DOHH2 (cell line): ENCODE measurements at regions not wholly inside any gene's neighbourhood (a gene's known extent, or its start where the extent isn't known, plus 50 kb on each side); places are given as distances from the start of the nearest gene placed in this dataset.

Experiments
- H3F3A ChIP-seq: fragments of 200-600 bp; sonication (generic), shearing (Covaris generic); 2 replicates; pipeline ENCODE4 v1.6.0; 2016; ENCODE audit warnings: antibody characterized with exemption, mild to moderate bottlenecking; ENCODE audit not compliant: control insufficient read depth, insufficient read depth
- H3K27ac ChIP-seq: fragments of 200-600 bp; sonication (generic); 2 replicates; pipeline ENCODE4 v1.5.1; 2014; ENCODE audit warnings: low read depth, mild to moderate bottlenecking, low read length, moderate library complexity
- H3K27me3 ChIP-seq: fragments of 200-600 bp; sonication (generic); 2 replicates; pipeline ENCODE4 v1.6.1; 2014; ENCODE audit warnings: mild to moderate bottlenecking, low read length, mixed read lengths; ENCODE audit not compliant: control insufficient read depth
- H3K36me3 ChIP-seq: fragments of 200-600 bp; sonication (generic); 2 replicates; pipeline ENCODE4 v1.6.1; 2014; ENCODE audit warnings: mild to moderate bottlenecking, low read length, moderate library complexity, mixed read lengths; ENCODE audit not compliant: control insufficient read depth
- H3K4me1 ChIP-seq: fragments of 200-600 bp; sonication (generic); 2 replicates; pipeline ENCODE4 v1.6.1; 2014; ENCODE audit warnings: mild to moderate bottlenecking, low read length, mixed read lengths; ENCODE audit not compliant: control insufficient read depth
- H3K4me2 ChIP-seq: fragments of 200-600 bp; sonication (generic); 2 replicates; pipeline ENCODE4 v1.6.0; 2014; ENCODE audit warnings: mild to moderate bottlenecking, low read length, moderate library complexity
- H3K4me3 ChIP-seq: fragments of 200-600 bp; sonication (generic); 2 replicates; pipeline ENCODE4 v1.5.1; 2014; ENCODE audit warnings: mild to moderate bottlenecking, low read length, mixed read lengths
- H3K79me2 ChIP-seq: fragments of 200-600 bp; sonication (generic); 2 replicates; pipeline ENCODE4 v1.6.1; 2014; ENCODE audit warnings: mild to moderate bottlenecking, low read length, mixed read lengths; ENCODE audit not compliant: control insufficient read depth
- H3K9me2 ChIP-seq: fragments of 200-600 bp; sonication (generic); replicated peaks from 2 replicates; pipeline ENCODE4 v1.6.1; 2014; ENCODE audit warnings: mild to moderate bottlenecking, low read length, mixed read lengths; ENCODE audit not compliant: control insufficient read depth
- H3K9me3 ChIP-seq: fragments of 200-600 bp; sonication (generic); 2 replicates; pipeline ENCODE4 v1.6.1; 2014; ENCODE audit warnings: antibody characterized with exemption, low read length, mixed read lengths; ENCODE audit not compliant: control insufficient read depth, insufficient read depth
- H4K20me1 ChIP-seq: fragments of 200-600 bp; sonication (generic); 2 replicates; pipeline ENCODE4 v1.6.0; 2014; ENCODE audit warnings: low read depth, mild to moderate bottlenecking, antibody characterized with exemption, low read length, moderate library complexity; ENCODE audit not compliant: control insufficient read depth, insufficient read depth
- CTCF ChIP-seq: fragments of 200-600 bp; sonication (generic); IDR thresholded peaks from one replicate; pipeline ENCODE4 v1.5.1; 2014; ENCODE audit warnings: antibody characterized with exemption, mild to moderate bottlenecking, low read depth, low read length; ENCODE audit not compliant: poor library complexity, severe bottlenecking
- EZH2phosphoT487 ChIP-seq: fragments of 200-600 bp; sonication (generic); IDR thresholded peaks from 2 replicates; pipeline ENCODE4 v1.6.1; 2017; ENCODE audit warnings: borderline replicate concordance, mild to moderate bottlenecking, antibody characterized with exemption, low read length, moderate library complexity, mixed read lengths

- no peaks in the 10 kb centered on the region for H4K20me1 ChIP-seq
Measured at GRCh38 chr5:163880302-163880701, 374.9 kb downstream of the MAT2B start.

GRCh38 chr5:163885117-163885516 lies 379.7 kb downstream of the MAT2B start:
- Histone ChIP-seq H3K9me3 (no peaks in the 10 kb centered on the region), H3K27ac (no peak overlapping the region), H3K4me2 (no peak overlapping the region), H3K27me3 (0 out of 2 replicates have a peak, but pooled peaks cover 4% of the 10 kb centered on the region), H3K4me3 (no peak overlapping the region), H3K36me3 (no peaks in the 10 kb centered on the region), H3K79me2 (no peaks in the 10 kb centered on the region), H4K20me1 (no peaks in the 10 kb centered on the region), H3K9me2 (no peaks in the 10 kb centered on the region), H3K4me1 (no peaks in the 10 kb centered on the region), H3F3A (no peaks in the 10 kb centered on the region)
- TF ChIP-seq EZH2phosphoT487 (no peak), CTCF (no peak)

More at GRCh38 chr5:163880302-163880701, 374.9 kb downstream of the MAT2B start:
- Histone ChIP-seq H3K27ac (no peak overlapping the region), H3K27me3 (0 out of 2 replicates have a peak, but pooled peaks cover 4% of the 10 kb centered on the region), H3K36me3 (no peaks in the 10 kb centered on the region), H3K4me1 (no peaks in the 10 kb centered on the region), H3K79me2 (no peaks in the 10 kb centered on the region), H3K9me3 (no peaks in the 10 kb centered on the region), H3K4me3 (no peak overlapping the region), H3K4me2 (no peak overlapping the region), H3F3A (no peaks in the 10 kb centered on the region), H3K9me2 (no peaks in the 10 kb centered on the region)
- TF ChIP-seq EZH2phosphoT487: no peak

GRCh38 chr5:163887854-163888253 lies 382.4 kb downstream of the MAT2B start:
- Histone ChIP-seq H3F3A (no peaks in the 10 kb centered on the region), H3K79me2 (no peaks in the 10 kb centered on the region), H3K4me2 (no peak overlapping the region), H3K4me1 (no peaks in the 10 kb centered on the region), H4K20me1 (no peaks in the 10 kb centered on the region), H3K36me3 (no peaks in the 10 kb centered on the region), H3K9me2 (no peaks in the 10 kb centered on the region), H3K9me3 (no peaks in the 10 kb centered on the region), H3K27ac (no peak overlapping the region), H3K4me3 (no peak overlapping the region), H3K27me3 (no peaks in the 10 kb centered on the region)
- TF ChIP-seq EZH2phosphoT487 (no peak), CTCF (no peak)

- H3K4me2 ChIP-seq: no peak overlapping the region
- no peaks in the 10 kb centered on the region for H3K9me3 ChIP-seq
- TF ChIP-seq EZH2phosphoT487 (no peak), CTCF (no peak)
- no peaks in the 10 kb centered on the region for H3K79me2 ChIP-seq
- no peaks in the 10 kb centered on the region for H3K9me2 ChIP-seq
- H3K4me3 ChIP-seq: no peak overlapping the region
- no peak overlapping the region for H3K27ac ChIP-seq
- H3K36me3 ChIP-seq: no peaks in the 10 kb centered on the region
- no peaks in the 10 kb centered on the region for H3F3A ChIP-seq
- H3K27me3 ChIP-seq: no peaks in the 10 kb centered on the region
- H4K20me1 ChIP-seq: no peaks in the 10 kb centered on the region
- no peaks in the 10 kb centered on the region for H3K4me1 ChIP-seq
Measured at GRCh38 chr5:163888366-163888765, 382.9 kb downstream of the MAT2B start.
